NCI-H146 treated with DMSO at 0.1 percent for 48 hours (cell line): ENCODE measurements at regions not wholly inside any gene's neighbourhood (a gene's known extent, or its start where the extent isn't known, plus 50 kb on each side); places are given as distances from the start of the nearest gene placed in this dataset.
"Not testable (repeated sequence)": the region's sequence is repeated elsewhere in the genome, so short reads cannot be mapped to it uniquely, and the experiment has no call there.

Experiments used
- DNase-seq: peaks from one replicate; lab custom pipeline; 2025; ENCODE audit not compliant: unreplicated experiment; lab: John Stamatoyannopoulos, UW

DNA sequence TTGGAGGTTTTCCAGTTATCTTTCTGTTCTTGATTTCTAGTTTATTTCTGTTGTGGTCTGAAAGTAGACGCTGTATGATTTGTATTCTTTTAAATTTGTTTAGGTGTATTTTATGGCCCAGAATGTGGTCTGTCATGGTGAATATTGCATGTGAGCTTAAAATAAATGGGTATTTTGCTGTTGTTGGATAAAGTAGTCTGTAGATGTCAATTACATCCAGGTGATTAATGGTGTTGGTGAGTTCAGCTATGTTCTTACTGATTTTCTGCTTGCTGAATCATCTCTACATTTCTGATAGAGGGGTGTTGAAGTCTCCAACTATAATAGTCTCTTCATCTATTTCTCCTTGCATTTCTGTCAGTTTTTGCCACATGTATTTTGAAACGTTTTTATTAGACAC, 383.3 kb upstream of the SGO1 start:
- DNase-seq, result no peak

DNA sequence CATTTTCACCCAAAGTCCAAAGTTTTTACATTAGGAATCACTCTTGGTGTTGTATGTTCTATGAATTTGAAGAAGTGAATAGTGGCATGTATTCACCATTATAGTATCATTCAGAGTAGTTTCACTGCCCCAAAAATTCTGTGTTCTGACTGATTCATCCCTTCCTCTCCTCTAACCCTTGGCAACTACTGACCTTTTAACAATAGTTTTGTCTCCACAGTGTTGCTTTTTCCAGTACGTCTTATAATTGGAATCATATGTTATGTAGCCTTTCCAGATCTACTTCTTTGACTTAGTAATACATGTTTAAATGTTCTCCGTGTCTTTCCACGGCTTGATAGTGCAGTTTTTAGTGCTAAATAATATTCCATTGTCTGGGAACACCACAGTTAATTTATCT, 379.0 kb upstream of the SGO1 start:
- no peak for DNase-seq

DNA sequence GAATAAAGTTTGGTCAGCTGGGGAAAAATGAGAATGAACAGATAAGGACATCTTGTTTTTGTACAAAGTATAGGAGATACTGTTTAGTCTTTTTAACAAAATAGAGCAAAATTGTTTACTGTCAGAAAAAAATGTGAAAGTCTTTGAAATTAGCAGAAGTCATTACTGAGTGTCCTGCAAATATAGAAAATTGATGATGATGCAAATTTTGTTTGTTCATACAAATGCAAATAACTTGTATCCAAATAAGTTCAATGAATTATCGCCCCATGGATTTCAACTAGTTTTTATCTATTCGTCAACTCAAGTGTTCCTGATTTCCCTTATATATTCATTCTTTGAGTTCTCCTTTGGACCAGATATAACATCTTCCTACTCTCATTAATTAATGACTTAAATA, 378.0 kb upstream of the SGO1 start:
- no peak for DNase-seq

DNA sequence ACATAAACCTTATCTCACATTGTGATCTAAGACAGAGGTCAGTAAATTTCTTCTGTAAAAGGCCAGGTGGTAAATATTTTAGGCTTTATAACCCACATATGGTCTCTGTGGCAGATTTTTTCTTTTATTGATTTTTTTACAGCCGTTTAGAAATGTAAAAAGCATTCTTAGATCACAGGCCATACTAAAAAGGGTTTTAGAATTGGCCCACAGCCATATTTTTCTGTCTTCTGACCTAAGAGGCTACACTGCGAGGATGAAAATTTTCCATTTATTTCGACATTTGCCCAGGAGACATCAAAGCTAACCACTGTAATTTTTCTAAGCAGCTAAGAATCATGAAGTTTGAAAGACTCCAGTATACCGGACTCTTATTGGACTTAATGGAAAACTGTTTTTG, 377.2 kb upstream of the SGO1 start:
- DNase-seq, result no peak

DNA sequence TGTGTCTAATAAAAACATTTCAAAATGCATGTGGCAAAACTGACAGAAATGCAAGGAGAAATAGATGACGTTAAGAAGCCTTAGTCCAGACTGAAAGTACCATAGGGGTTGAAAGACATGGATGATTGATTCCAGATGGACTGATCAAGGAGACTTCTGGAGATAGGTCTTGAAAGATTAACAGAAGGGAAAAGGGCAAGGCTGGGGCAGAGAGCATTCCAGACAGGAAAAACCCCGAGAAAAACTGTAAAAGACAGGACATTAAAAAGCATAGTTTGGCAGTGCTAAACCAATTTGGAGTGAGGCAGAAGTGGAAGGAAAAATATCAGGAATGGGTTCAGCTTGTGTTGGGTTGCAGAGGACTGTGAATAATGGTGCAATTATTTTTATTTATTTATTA, 375.2 kb upstream of the SGO1 start:
- DNase-seq, result no peak

DNA sequence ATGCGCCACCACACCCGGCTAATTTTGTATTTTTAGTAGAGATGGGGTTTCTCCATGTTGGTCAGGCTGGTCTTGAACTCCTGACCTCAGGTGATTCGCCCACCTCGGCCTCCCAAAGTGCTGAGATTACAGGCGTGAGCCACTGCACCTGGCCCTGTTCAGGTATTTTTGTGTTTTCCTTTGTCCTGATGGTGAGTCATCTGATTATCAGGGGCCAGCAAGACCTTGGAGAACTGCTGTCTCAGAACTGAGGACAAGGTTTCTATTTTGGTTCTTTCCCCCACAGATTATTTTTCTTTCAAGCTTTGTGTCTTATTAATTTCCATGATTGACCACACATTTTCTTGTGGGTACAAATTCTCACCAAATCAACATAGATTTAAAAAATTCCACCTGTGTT, 374.4 kb upstream of the SGO1 start:
- not testable (repeated sequence) for DNase-seq

DNA sequence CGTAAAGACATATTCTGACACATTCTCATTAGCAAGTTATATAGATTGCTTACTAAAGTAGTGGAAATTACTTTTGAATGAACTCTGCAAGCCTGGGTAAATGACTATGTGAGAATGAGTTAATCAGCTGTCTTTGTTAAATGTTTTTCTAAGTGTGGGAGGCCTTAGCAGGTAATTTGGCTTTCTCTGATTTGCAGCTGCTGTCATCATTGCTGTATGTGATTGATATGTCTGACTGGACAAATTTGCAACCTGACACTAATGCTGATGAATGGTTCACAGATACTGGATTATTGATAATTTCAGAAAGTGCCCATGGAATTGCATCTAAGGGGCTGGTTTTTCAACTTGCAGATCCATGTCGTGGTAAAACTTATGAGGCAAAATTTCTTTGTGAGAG, 372.2 kb upstream of the SGO1 start:
- DNase-seq, result no peak

DNA sequence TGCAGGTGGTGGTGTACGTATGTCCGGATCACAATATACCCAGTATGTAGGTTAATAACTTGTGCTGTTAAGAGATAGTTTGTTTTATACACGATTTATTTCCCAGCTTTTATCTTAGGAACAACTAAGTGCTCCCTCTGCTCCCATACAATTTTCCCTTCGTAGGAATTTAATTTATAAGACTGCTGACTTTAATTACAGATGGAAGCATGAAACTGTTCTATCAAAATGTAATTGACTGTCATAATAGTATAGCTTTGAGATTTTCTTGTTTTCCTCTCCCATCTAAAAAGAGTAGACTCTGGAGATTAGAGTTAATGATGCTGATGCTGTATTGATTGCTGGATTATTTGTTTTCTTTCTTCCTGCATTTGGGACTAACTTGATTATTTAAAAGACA, 370.7 kb upstream of the SGO1 start:
- no peak for DNase-seq

DNA sequence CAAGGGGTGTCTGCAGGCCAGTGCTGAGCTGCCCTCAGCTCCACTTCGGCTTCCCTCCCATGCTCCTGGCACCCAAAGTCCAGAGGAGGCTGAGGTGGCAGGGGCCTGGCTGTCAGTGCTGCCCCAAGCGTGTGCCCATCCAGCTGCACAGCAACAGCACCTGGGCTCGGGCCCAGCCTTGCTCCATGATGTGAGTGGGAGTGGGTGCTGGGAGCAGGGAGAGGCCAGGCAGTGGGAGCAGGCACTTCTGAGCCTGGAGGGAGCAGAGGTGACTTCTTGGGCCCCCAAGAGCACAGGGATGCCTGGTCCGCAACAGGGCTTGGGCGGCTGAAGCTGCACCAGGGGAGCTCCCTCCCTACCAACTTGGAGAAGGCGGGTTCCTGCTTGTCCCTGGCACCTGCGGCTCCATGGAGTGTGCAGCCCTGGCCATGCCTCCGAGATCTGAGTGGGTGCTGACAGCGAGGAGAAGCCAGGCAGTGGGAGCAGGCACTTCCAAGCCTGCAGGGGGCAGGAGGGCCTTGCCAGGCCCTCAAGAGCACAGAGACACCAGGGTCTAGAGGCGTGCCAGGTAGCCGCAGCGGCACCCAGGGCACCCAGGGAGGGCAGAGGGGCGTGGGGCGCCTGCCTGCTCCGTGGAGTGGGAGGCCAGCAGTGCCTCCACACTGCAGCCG, 366.7 kb upstream of the SGO1 start:
- DNase-seq, result no peak

DNA sequence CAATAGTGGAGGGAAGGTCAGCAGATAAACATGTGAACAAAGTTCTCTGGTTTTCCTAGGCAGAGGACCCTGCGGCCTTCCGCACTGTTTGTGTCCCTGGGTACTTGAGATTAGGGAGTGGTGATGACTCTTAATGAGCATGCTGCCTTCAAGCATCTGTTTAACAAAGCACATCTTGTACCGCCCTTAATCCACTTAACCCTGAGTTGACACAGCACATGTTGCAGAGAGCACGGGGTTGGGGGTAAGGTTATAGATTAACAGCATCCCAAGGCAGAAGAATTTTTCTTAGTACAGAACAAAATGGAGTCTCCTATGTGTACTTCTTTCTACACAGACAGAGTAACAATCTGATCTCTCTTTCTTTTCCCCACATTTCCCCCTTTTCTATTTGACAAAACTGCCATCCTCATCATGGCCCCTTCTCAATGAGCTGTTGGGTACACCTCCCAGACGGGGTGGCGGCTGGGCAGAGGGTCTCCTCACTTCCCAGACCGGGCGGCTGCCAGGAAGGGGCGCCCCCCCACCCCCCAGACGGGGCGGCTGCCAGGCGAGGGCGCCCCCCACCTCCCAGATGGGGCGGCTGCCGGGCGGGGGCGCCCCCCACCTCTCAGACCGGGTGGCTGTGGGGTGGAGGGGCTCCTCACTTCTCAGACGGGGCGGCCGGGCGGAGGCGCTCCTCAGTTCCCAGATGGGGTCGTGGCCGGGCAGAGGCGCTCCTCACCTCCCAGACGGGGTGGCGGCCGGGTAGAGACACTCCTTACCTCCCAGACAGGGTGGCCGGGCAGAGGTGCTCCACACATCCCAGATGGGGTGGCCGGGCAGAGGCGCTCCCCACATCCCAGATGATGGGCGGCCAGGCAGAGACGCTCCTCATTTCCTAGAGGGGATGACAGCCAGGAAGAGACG, 361.6 kb upstream of the SGO1 start:
- not testable (repeated sequence) for DNase-seq

DNA sequence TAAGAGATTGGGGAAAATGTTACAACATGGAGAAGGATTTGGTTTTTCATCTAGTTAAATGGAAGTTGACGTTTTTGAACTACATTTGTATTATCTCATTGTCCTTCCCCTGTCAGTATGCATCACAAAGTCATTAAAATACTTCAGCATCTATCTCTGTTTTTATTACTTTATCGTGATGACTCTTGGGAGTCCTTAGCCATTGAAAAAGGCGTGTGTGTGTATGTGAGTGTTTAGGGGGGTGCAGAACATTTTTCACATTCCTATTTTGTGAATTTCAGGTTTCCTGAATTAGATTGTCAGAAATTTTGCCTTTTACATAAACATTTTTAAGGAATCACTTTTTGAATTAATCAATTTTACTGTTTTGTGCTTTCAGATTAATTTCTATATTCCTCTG, 360.6 kb upstream of the SGO1 start:
- no peak for DNase-seq

DNA sequence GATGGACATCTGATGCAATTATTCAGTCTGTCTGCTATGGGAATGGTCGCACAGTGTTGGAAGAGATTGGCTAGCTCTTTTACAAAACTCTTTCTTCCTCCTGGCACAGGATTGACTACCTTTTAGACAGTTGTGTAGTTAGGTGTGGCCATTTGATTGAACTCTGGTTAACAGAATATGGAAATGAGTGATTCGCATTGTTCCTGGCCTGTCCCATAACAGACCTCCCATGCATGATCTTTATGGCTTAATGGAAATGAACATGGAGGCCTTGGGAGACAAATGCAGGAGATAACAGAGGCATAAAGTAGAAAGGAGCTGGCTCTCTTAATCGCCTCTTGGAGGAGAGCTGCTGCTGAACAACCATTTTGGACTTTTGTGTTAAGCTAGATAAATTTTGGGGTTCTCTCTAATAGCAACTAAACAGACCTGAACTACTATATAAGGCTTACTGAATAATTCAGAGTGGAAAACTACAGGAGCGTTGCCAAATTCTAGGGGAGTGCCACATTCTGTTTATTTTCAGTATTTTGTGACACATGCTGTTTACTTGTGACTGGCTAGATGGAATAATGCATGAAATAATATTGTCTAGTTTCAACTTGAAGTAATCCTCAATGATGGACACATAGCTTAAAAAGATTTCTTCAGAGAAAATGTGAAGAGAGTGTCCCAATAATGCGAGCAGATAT, 357.7 kb upstream of the SGO1 start:
- no peak for DNase-seq

DNA sequence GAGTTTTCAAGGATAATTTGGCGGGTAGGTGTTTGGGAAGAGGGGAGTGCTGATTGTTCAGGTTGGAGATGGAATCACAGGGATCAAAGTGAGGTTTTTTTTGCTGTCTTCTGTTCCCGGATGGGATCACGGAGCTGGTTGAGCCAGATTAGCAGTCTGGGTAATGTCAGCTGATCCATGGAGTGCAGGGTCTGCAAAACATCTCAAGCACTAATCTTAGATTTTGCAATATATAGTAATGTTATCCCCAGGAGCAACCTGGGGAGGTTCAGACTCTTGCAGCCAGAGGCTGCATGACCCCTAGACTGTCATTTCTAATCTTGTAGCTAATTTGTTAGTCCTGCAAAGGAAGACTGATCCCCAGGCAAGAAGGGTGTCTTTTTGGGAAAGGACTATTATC, 354.1 kb upstream of the SGO1 start:
- DNase-seq, result no peak

DNA sequence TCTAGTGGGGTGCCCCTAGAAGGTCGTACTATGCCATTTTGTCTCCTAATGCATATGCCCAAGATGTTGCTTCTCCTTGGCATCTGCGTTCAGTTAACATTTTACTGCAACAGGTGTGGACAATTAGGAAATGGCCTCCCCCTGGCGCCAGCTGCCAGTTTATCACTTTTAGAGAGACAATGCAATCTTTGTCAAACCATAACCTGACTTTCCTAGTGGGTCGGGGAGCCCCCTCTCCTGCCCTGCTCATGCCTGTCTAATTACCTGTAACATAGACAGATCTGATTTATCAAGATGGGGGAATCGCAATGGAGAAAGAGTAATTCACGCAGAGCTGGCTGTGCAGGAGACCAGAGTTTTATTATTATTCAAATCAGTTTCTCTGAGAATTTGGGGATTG, 353.7 kb upstream of the SGO1 start:
- DNase-seq, result no peak

DNA sequence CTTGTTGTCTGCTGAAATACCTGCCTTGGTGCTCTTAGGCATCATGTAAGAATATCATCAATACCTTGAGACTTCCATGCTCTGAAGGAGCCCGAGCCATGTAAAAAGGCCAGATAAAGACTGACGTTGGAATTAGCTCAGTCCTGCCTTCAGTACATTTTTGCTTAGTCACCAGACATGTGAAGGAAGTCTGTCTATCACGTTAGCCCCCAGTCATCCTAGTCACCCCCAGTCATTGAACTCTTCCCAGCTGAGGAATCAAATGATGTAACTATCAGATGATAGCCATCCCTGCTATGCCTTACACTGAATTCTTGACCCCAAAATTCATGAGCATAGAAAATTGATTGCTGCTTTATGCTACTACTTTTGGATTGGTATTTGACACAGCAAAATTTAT, 351.2 kb upstream of the SGO1 start:
- no peak for DNase-seq

DNA sequence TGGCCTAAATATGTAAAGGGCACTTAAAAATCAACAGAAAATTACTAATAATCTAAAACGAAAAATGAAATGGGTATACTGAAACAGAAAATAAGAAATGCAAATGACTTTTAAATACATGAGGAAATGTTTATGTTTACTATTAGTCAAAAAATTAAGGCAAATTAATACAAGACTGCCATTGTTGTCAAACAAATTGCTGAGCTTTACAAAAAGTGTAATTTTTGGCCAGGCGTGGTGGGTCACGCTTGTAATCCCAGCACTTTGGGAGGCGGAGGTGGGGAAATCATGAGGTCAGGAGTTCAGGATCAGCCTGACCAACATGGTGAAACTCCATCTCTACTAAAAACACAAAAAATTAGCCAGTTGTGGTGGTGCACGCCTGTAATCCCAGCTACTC, 343.9 kb upstream of the SGO1 start:
- DNase-seq, result no peak

DNA sequence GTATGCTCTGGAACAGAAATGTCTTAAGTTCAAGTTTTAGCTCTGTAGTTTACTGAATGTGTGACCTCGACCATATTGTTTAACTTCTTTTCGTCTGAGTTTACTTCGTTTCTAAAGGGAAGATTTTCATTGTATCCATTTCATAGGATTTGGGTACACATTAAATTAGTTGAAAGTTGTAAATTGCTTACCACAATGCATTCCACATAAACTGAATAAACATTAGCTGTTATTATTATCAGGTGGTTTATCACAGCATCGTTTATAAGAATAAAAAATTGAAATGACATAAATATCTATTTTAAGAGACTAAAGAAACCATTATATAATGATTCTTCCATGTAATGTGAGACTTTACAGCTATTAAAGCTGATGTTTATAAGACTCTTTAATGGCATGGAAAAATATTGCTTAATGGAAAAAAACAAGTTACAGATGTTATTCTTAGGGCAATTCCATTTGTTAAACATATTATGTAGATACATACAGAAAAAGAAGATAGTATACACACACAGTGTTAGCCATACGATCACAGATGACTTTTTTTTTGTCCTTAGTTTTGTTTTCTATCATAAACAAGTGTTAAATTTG, 342.3 kb upstream of the SGO1 start:
- no peak for DNase-seq

DNA sequence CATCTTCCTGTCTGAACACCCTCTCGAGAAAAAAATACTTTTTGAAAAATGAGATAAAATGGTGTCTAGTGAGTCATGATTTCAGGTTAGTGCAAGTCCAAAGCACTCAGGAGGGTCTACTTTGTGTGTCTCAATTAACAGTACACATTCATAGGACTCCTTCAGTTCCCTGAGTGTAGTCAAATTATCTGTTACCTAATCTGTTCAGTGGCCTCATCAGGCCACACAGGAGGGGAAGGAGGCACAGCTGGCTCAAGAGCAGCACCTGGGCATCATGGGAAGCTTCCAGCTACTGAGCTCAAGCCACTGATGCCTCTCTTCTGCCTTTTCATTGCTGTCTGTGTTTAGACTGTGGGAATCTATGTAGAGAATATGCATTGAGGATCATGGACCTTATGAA, 341.4 kb upstream of the SGO1 start:
- DNase-seq, result no peak

DNA sequence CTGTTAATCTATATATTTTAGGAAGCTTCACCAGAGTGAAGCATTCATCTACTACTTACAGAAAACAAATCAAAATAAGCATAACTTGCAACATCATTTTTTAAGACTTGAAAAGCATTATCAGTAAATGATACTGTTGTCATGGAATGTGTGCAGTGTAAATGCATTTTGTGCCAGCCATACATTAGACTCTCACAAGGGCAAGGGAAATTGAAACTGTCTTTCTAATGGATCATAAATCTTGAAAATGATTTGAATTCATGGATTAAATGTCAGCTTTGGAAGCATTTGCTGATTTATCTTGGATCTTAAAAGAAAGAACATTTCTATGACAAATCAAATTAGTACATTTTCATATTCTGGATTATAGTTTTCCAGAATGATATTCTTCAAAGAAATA, 338.3 kb upstream of the SGO1 start:
- DNase-seq, result no peak

DNA sequence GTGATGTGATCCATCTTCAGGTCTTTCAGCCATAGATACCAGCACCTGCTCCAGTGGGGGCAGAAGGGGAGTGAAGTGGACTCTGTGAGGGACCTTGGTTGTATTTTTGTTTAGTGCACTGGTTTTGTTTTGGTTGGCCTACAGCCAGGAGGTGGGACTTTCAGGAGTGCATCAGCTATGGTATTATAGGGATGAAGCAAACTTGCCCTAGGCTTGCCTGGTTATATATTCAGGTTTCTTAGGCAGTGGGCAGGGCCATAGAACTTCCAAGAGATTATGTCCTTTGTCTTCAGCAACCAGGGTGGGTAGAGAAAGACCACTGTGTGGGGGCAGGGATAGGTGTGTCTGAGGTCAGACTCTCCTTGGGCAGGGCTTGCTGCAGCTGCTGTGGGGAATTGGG, 337.3 kb upstream of the SGO1 start:
- DNase-seq, result no peak

DNA sequence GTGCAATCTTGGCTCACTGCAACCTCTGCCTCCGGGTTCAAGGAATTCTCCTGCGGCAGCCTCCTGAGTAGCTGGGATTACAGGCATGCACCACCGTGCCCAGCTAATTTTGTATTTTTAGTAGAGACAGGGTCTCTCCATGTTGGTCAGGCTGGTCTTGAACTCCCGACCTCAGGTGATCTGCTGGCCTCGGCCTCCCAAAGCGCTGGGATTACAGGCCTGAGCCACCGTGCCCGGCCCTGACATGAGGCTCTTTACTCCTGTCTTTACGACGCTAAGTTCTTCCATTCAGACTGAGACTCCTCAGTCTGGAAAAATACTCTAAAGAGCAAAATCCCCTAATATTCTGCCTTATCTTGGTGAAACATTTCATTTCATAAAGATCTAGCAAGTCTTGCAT, 331.3 kb upstream of the SGO1 start:
- DNase-seq, result not testable (repeated sequence)

DNA sequence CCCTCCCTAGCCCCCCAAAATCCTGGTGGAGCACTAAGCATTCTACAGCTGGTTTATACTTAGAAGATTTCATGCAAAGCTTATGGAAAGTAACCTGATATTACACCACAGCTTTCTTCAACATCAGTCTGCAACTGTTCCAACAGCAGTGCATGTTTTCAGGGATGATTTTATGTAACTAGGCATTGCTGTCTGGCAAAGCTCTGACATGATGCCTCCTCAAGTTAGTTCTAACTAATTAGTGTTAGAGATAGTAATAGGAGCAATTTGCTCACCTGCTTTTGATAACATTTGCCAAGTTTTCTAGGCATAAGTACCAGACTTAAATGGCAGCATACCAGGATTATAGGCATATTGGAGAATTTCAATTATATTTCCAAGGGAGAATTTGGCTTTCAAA, 330.3 kb upstream of the SGO1 start:
- no peak for DNase-seq
